Esophagus squamous epithelium (tissue), 5 donors: ENCODE measurements at regions not wholly inside any gene's neighbourhood (a gene's known extent, or its start where the extent isn't known, plus 50 kb on each side); places are given as distances from the start of the nearest gene placed in this dataset.

Source experiments
- DNase-seq: peaks from one replicate; lab custom pipeline; 2025; lab: John Stamatoyannopoulos, UW
- H3K27ac ChIP-seq, 4 donors: fragments of 200-600 bp; sonication (generic); one replicate each; pipeline ENCODE4 v1.5.1; 2016 to 2019; ENCODE audit warnings: mild to moderate bottlenecking in 1 of 4
- H3K27me3 ChIP-seq, 4 donors: fragments of 200-600 bp; sonication (generic); 1 replicate in 3 of 4; 2 replicates in 1 of 4; pipeline versions ENCODE4 v1.5.1 to v1.6.0; 2017 to 2021; ENCODE audit warnings: antibody characterized with exemption in 1 of 4
- H3K36me3 ChIP-seq, 3 donors: fragments of 200-600 bp; sonication (generic); one replicate each; pipeline ENCODE4 v1.5.1; 2016 to 2019
- H3K4me1 ChIP-seq, 3 donors: fragments of 200-600 bp; sonication (generic); one replicate each; pipeline ENCODE4 v1.5.1; 2017 to 2019
- H3K4me3 ChIP-seq, 4 donors: fragments of 200-600 bp; sonication (generic); 1 replicate in 3 of 4; 2 replicates in 1 of 4; pipeline ENCODE4 v1.5.1; 2016 to 2019; ENCODE audit warnings: mild to moderate bottlenecking in 2 of 4, moderate library complexity in 1 of 4
- H3K9me3 ChIP-seq, 3 donors: fragments of 200-600 bp; sonication (generic); one replicate each; pipeline ENCODE4 v1.5.1; 2016 to 2019
- CTCF ChIP-seq, 6 experiments: fragments of 450-650 bp in 4 of 6; fragments of 200-600 bp in 2 of 6; sonication (generic) in 2 of 6; IDR thresholded peaks; one replicate each; pipeline ENCODE4 v1.5.1; 2016 to 2019; ENCODE audit warnings: antibody characterized with exemption in 6 of 6, mild to moderate bottlenecking in 4 of 6, moderate library complexity in 4 of 6
- POLR2A ChIP-seq, 4 donors: fragments of 450-650 bp; IDR thresholded peaks; one replicate each; pipeline ENCODE4 v1.6.1; 2017; ENCODE audit warnings: antibody characterized with exemption in 4 of 4, mild to moderate bottlenecking in 4 of 4, moderate library complexity in 3 of 4
- WGBS, 2 donors: methylation state at CpG; one replicate each; pipeline ENCODE4 v1.1.5; 2018; 5-methylcytosine and 5-hydroxymethylcytosine counted together
- intact Hi-C: fragments of 100-400 bp; cut with DNase I; formaldehyde crosslinking; loops from one replicate; pipeline ENCODE4 v1.15.0; 2022
- donor health status: DM: yes; HTN: yes; CAD: no.

GRCh38 chr18:10297086-10297485, 157.3 kb upstream of the APCDD1 start:
- H3K9me3 ChIP-seq: no peaks in the 10 kb centered on the region
- DNase-seq: no peak
- intact Hi-C loops: no loop called here
- H3K27me3 ChIP-seq: no peaks in the 10 kb centered on the region
- no peak overlapping the region for H3K4me3 ChIP-seq
- no peak for TF ChIP-seq CTCF (IDR thresholded peaks at IDR 0.05)
- no peak for TF ChIP-seq POLR2A (IDR thresholded peaks at IDR 0.05)
- no peak overlapping the region for H3K27ac ChIP-seq
- no peaks in the 10 kb centered on the region for H3K36me3 ChIP-seq
- peaks cover 0 to 7% (median 2%) of the 10 kb centered on the region in 3 donors for H3K4me1 ChIP-seq
- WGBS, 2 donors: 84 to 94% methylated on average over 6 of the region's 9 CpGs

GRCh38 chr18:10298346-10298745, 156.1 kb upstream of the APCDD1 start:
- H3K36me3 ChIP-seq: no peaks in the 10 kb centered on the region
- no peak overlapping the region for H3K4me3 ChIP-seq
- DNase-seq: no peak
- H3K4me1 ChIP-seq: peaks cover 0 to 2% (median 0%) of the 10 kb centered on the region in 3 donors
- TF ChIP-seq POLR2A (IDR thresholded peaks at IDR 0.05) (no peak), CTCF (IDR thresholded peaks at IDR 0.05) (no peak)
- H3K27ac ChIP-seq: no peak overlapping the region
- intact Hi-C loops: no loop called here
- no peaks in the 10 kb centered on the region for H3K27me3 ChIP-seq
- 77 to 83% methylated on average over 7 to 8 of the region's 8 CpGs for WGBS, 2 donors
- H3K9me3 ChIP-seq: no peaks in the 10 kb centered on the region

- H3K4me3 ChIP-seq: no peak overlapping the region
- TF ChIP-seq CTCF (IDR thresholded peaks at IDR 0.05) (no peak), POLR2A (IDR thresholded peaks at IDR 0.05) (no peak)
- no peaks in the 10 kb centered on the region for H3K27me3 ChIP-seq
- intact Hi-C loops: no loop called here
- H3K9me3 ChIP-seq: no peaks in the 10 kb centered on the region
- no peak overlapping the region for H3K27ac ChIP-seq
- no peaks in the 10 kb centered on the region for H3K36me3 ChIP-seq
- 59 to 61% methylated on average over 6 of the region's 6 CpGs for WGBS, 2 donors
- DNase-seq: no peak
- H3K4me1 ChIP-seq: peaks cover 3 to 8% (median 4%) of the 10 kb centered on the region in 3 donors
These were observed 154.8 kb upstream of the APCDD1 start for GRCh38 chr18:10299643-10300042.

- TF ChIP-seq POLR2A (IDR thresholded peaks at IDR 0.05) (no peak), CTCF (IDR thresholded peaks at IDR 0.05) (no peak)
- no peak for DNase-seq
- H3K27ac ChIP-seq: no peak overlapping the region
- no peak overlapping the region for H3K4me3 ChIP-seq
- intact Hi-C loops: no loop called here
- H3K27me3 ChIP-seq: no peaks in the 10 kb centered on the region
- H3K36me3 ChIP-seq: no peaks in the 10 kb centered on the region
- H3K4me1 ChIP-seq: peaks cover 7 to 18% (median 9%) of the 10 kb centered on the region in 3 donors
- 75 to 84% methylated on average over 7 of the region's 7 CpGs for WGBS, 2 donors
- H3K9me3 ChIP-seq: no peaks in the 10 kb centered on the region
These were observed 153.7 kb upstream of the APCDD1 start for GRCh38 chr18:10300739-10301138.

- DNase-seq: no peak
- Histone ChIP-seq H3K27me3 (no peaks in the 10 kb centered on the region), H3K27ac (no peak overlapping the region), H3K36me3 (no peaks in the 10 kb centered on the region), H3K9me3 (no peaks in the 10 kb centered on the region), H3K4me3 (no peak overlapping the region), H3K4me1 (peaks cover 7 to 18% (median 9%) of the 10 kb centered on the region in 3 donors)
- no peak for TF ChIP-seq CTCF (IDR thresholded peaks at IDR 0.05)
- intact Hi-C loops: no loop called here
- 84 to 88% methylated on average over 5 of the region's 5 CpGs for WGBS, 2 donors
These were observed 152.5 kb upstream of the APCDD1 start for GRCh38 chr18:10301831-10302483.
